ENCODE measurements at regions not wholly inside any gene's neighbourhood (a gene's known extent, or its start where the extent isn't known, plus 50 kb on each side); places are given as distances from the start of the nearest gene placed in this dataset.
"Not testable (repeated sequence)": the region's sequence is repeated elsewhere in the genome, so short reads cannot be mapped to it uniquely, and the experiment has no call there.

- no peak for DNase-seq (ENCODE audit: low spot score)
Observed at GRCh38 chr18:67007999-67008398, 404.1 kb upstream of the CDH19 start.

GRCh38 chr18:67007085-67007484 lies 403.2 kb upstream of the CDH19 start:
- no peak for DNase-seq (ENCODE audit: low spot score)

- DNase-seq (ENCODE audit: low spot score), result no peak
Observed at GRCh38 chr18:67001052-67001451, 397.2 kb upstream of the CDH19 start.

GRCh38 chr18:66999003-66999402 lies 395.1 kb upstream of the CDH19 start:
- no peak for DNase-seq (ENCODE audit: low spot score)

GRCh38 chr18:66995270-66995669 lies 391.4 kb upstream of the CDH19 start:
- DNase-seq (ENCODE audit: low spot score), result no peak

GRCh38 chr18:66994790-66995189 lies 390.9 kb upstream of the CDH19 start:
- DNase-seq (ENCODE audit: low spot score), result no peak

- DNase-seq (ENCODE audit: low spot score), result no peak
Observed at GRCh38 chr18:66993492-66993891, 389.6 kb upstream of the CDH19 start.

GRCh38 chr18:66990909-66991308 lies 387.0 kb upstream of the CDH19 start:
- no peak for DNase-seq (ENCODE audit: low spot score)

- no peak for DNase-seq (ENCODE audit: low spot score)
Observed at GRCh38 chr18:66979009-66979408, 375.1 kb upstream of the CDH19 start.

GRCh38 chr18:66972681-66973080 lies 368.8 kb upstream of the CDH19 start:
- DNase-seq (ENCODE audit: low spot score), result no peak

GRCh38 chr18:66971960-66972359 lies 368.1 kb upstream of the CDH19 start:
- no peak for DNase-seq (ENCODE audit: low spot score)

- DNase-seq (ENCODE audit: low spot score), result no peak
Observed at GRCh38 chr18:66966171-66966570, 362.3 kb upstream of the CDH19 start.

- DNase-seq (ENCODE audit: low spot score), result no peak
Observed at GRCh38 chr18:66958309-66958708, 354.4 kb upstream of the CDH19 start.

- no peak for DNase-seq (ENCODE audit: low spot score)
Observed at GRCh38 chr18:66951750-66952149, 347.9 kb upstream of the CDH19 start.

- DNase-seq (ENCODE audit: low spot score), result no peak
Observed at GRCh38 chr18:66949419-66949818, 345.5 kb upstream of the CDH19 start.

- DNase-seq (ENCODE audit: low spot score), result no peak
Observed at GRCh38 chr18:66937546-66937945, 333.7 kb upstream of the CDH19 start.

- no peak for DNase-seq (ENCODE audit: low spot score)
Observed at GRCh38 chr18:66931010-66931409, 327.1 kb upstream of the CDH19 start.

GRCh38 chr18:66916834-66917233 lies 312.9 kb upstream of the CDH19 start:
- no peak for DNase-seq (ENCODE audit: low spot score)

- no peak for DNase-seq (ENCODE audit: low spot score)
Observed at GRCh38 chr18:66900837-66901236, 296.9 kb upstream of the CDH19 start.

- DNase-seq (ENCODE audit: low spot score), result no peak
Observed at GRCh38 chr18:66895631-66896030, 291.7 kb upstream of the CDH19 start.

GRCh38 chr18:66894851-66895250 lies 291.0 kb upstream of the CDH19 start:
- DNase-seq (ENCODE audit: low spot score), result no peak

GRCh38 chr18:66892388-66892787 lies 288.5 kb upstream of the CDH19 start:
- not testable (repeated sequence) for DNase-seq (ENCODE audit: low spot score)

GRCh38 chr18:66874812-66875474 lies 271.1 kb upstream of the CDH19 start:
- DNase-seq (ENCODE audit: low spot score), result no peak

GRCh38 chr18:66874375-66874774 lies 270.5 kb upstream of the CDH19 start:
- no peak for DNase-seq (ENCODE audit: low spot score)

GRCh38 chr18:66873899-66874298 lies 270.0 kb upstream of the CDH19 start:
- DNase-seq (ENCODE audit: low spot score), result no peak
